ENCODE measurements at regions not wholly inside any gene's neighbourhood (a gene's known extent, or its start where the extent isn't known, plus 50 kb on each side); places are given as distances from the start of the nearest gene placed in this dataset.
"Not testable (repeated sequence)": the region's sequence is repeated elsewhere in the genome, so short reads cannot be mapped to it uniquely, and the experiment has no call there.

GRCh38 chr18:42486271-42486670, 531.2 kb downstream of the PIK3C3 start:
- ATAC-seq (replicated peaks in 6 of 8) = no peak
- Histone ChIP-seq H3K27ac (no peak overlapping the region), H3K4me1 (replicated peaks in 1 of 2) (peaks cover 0 to 4% of the 10 kb centered on the region in 2 donors), H3K4me3 (no peak overlapping the region)
- in situ Hi-C loops (cut with MboI; ENCODE audit: low pct_unique_long_range_greater_than_20kb in 2 of 9, low sequenced_read_pairs in 9 of 9, unreplicated experiment in 9 of 9) = no loop called here
- WGBS, 10 experiments = 0 to 68% (median 39%) methylated on average over 1 to 2 of the region's 2 CpGs; no CpG with 5 or more reads in 1 of the 10 experiments

- in situ Hi-C loops (cut with MboI; ENCODE audit: low pct_unique_long_range_greater_than_20kb in 2 of 9, low sequenced_read_pairs in 9 of 9, unreplicated experiment in 9 of 9) = no loop called here
- ATAC-seq (replicated peaks in 6 of 8) = peak in 1 of 8 experiments; percentile 74
- Histone ChIP-seq H3K4me3 (no peak overlapping the region), H3K27ac (no peak overlapping the region), H3K4me1 (replicated peaks in 1 of 2) (peaks cover 0 to 3% of the 10 kb centered on the region in 2 donors)
- 0 to 100% (median 86%) methylated on average over 1 to 3 of the region's 3 CpGs; no CpG with 5 or more reads in 3 of the 10 experiments for WGBS, 10 experiments
Observed at GRCh38 chr18:42508683-42509296, 553.8 kb downstream of the PIK3C3 start.

- in situ Hi-C loops (cut with MboI; ENCODE audit: low pct_unique_long_range_greater_than_20kb in 2 of 9, low sequenced_read_pairs in 9 of 9, unreplicated experiment in 9 of 9) = no loop called here
- Histone ChIP-seq H3K4me3 (no peak overlapping the region), H3K4me1 (replicated peaks in 1 of 2) (peaks cover 0 to 3% of the 10 kb centered on the region in 2 donors), H3K27ac (no peak overlapping the region)
- no peak for ATAC-seq (replicated peaks in 6 of 8)
- WGBS, 10 experiments = 0 to 86% (median 22%) methylated on average over 1 of the region's 1 CpG
Observed at GRCh38 chr18:42509750-42510415, 554.8 kb downstream of the PIK3C3 start.

DNA sequence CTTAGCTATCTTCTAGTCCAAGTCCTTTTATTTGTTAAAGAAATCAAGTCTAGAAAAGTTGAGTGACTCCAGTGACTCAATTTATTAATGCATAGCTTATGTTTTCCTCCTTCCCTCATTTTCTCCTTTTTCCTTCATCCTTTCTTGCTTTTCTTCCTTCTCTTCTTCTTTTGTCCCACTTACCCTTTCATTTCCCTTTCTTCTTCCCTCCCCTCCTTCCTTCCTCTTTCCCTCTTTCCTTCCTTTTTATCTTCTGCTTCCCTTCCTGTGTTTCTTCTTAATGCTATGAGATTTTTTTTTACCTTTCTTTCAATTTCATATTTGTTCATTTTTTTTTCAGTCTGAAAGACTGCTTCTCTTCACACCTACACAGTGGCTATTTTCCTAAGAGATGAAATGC, 555.5 kb downstream of the PIK3C3 start:
- in situ Hi-C loops (cut with MboI; ENCODE audit: low pct_unique_long_range_greater_than_20kb in 2 of 9, low sequenced_read_pairs in 9 of 9, unreplicated experiment in 9 of 9) = no loop called here
- no peak for ATAC-seq (replicated peaks in 6 of 8)

DNA sequence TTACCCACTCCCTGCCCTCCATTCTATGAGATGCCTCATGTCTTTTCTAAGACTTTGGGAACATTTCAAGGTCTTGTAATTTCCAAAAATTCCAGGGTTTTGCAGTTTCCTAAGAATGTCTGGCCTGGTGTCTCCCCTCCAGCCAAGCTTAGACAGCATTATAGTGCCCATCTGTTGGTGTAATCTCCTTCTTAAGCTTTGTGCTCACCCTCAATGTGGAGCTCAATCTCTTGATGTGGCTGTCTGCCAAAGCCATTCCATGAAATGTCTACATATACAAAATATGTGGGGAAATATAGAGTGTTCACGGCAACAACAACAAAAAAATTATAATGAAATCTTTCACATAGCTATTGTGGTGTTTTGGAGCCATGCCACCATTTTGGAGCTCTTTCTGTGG, 558.4 kb downstream of the PIK3C3 start:
- Histone ChIP-seq H3K4me3 (no peak overlapping the region), H3K27ac (no peak overlapping the region), H3K4me1 (replicated peaks in 1 of 2) (peaks cover 0 to 3% of the 10 kb centered on the region in 2 donors)
- 33 to 100% (median 100%) methylated on average over 1 of the region's 1 CpG; no CpG with 5 or more reads in 3 of the 10 experiments for WGBS, 10 experiments
- in situ Hi-C loops (cut with MboI; ENCODE audit: low pct_unique_long_range_greater_than_20kb in 2 of 9, low sequenced_read_pairs in 9 of 9, unreplicated experiment in 9 of 9) = no loop called here
- no peak for ATAC-seq (replicated peaks in 6 of 8)

More for the DNA sequence above, 555.5 kb downstream of the PIK3C3 start:
- Histone ChIP-seq H3K27ac (no peak overlapping the region), H3K4me3 (no peak overlapping the region), H3K4me1 (replicated peaks in 1 of 2) (peaks cover 0 to 3% of the 10 kb centered on the region in 2 donors)

DNA sequence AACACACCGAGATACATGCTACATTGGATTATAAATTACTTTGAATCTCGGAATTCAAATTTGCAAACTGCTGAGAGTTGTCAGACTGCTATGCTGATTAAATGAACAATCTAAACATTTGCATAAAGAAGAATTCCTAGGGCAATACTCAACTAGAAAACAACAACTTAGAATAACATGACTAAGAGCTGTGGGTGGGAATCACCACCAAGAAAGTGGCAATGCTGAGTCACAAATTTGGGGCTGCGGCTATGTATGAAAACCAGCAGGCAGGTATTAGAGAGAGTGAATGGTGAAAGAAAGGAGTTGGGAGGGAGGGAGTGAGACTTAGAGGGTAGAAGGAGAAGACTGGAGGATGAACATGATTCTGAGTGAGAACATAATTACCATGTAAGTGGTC, 559.5 kb downstream of the PIK3C3 start:
- in situ Hi-C loops (cut with MboI; ENCODE audit: low pct_unique_long_range_greater_than_20kb in 2 of 9, low sequenced_read_pairs in 9 of 9, unreplicated experiment in 9 of 9) = no loop called here
- 0 to 100% (median 80%) methylated on average over 1 to 3 of the region's 3 CpGs; no CpG with 5 or more reads in 1 of the 10 experiments for WGBS, 10 experiments

DNA sequence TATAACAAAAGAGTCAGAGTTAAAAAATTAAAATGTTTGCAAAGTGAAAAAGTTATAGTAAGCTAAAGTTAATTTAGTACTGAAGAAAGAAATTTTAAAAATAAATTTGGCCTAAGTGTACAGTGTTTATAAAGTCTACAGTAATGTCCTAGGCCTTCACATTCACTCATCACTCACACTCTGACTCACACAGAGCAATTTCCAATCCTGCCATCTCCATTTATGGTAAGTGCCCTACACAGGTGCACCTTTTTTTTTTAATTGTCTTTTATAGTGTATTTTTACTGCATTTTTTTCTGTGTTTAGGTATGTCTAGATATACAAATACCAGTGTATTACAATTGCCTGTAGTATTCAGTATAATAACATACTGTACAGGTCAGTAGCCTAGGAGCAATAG, 562.9 kb downstream of the PIK3C3 start:
- in situ Hi-C loops (cut with MboI; ENCODE audit: low pct_unique_long_range_greater_than_20kb in 2 of 9, low sequenced_read_pairs in 9 of 9, unreplicated experiment in 9 of 9) = no loop called here
- Histone ChIP-seq H3K27ac (no peak overlapping the region), H3K4me1 (replicated peaks in 1 of 2) (peaks cover 0 to 2% of the 10 kb centered on the region in 2 donors), H3K4me3 (no peak overlapping the region)
- ATAC-seq (replicated peaks in 6 of 8) = no peak

More for the DNA sequence above, 559.5 kb downstream of the PIK3C3 start:
- Histone ChIP-seq H3K27ac (no peak overlapping the region), H3K4me1 (replicated peaks in 1 of 2) (peaks cover 0 to 3% of the 10 kb centered on the region in 2 donors), H3K4me3 (no peak overlapping the region)
- peak in 3 of 8 experiments; percentile 41 to 98 (median 96) for ATAC-seq (replicated peaks in 6 of 8)

GRCh38 chr18:42518331-42518730, 563.3 kb downstream of the PIK3C3 start:
- in situ Hi-C loops (cut with MboI; ENCODE audit: low pct_unique_long_range_greater_than_20kb in 2 of 9, low sequenced_read_pairs in 9 of 9, unreplicated experiment in 9 of 9); ATAC-seq (replicated peaks in 6 of 8); H3K4me1 ChIP-seq (replicated peaks in 1 of 2); H3K4me3 ChIP-seq; H3K27ac ChIP-seq: not testable (repeated sequence)
- WGBS, 10 experiments = 60 to 100% (median 86%) methylated on average over 1 to 2 of the region's 2 CpGs; no CpG with 5 or more reads in 2 of the 10 experiments

GRCh38 chr18:42520138-42520537, 565.1 kb downstream of the PIK3C3 start:
- no peak overlapping the region for H3K27ac ChIP-seq
- 0 to 74% (median 46%) methylated on average over 1 to 2 of the region's 2 CpGs; no CpG with 5 or more reads in 2 of the 10 experiments for WGBS, 10 experiments
- ATAC-seq (replicated peaks in 6 of 8) = peak in 5 of 8 experiments; percentile 34 to 85 (median 43)
- no peak overlapping the region for H3K4me3 ChIP-seq
- H3K4me1 ChIP-seq (replicated peaks in 1 of 2) = peaks cover 0 to 6% of the 10 kb centered on the region in 2 donors
- in situ Hi-C loops (cut with MboI; ENCODE audit: low pct_unique_long_range_greater_than_20kb in 2 of 9, low sequenced_read_pairs in 9 of 9, unreplicated experiment in 9 of 9) = no loop called here

- no peak overlapping the region for H3K27ac ChIP-seq
- 0 to 80% (median 30%) methylated on average over 1 to 2 of the region's 2 CpGs; no CpG with 5 or more reads in 3 of the 10 experiments for WGBS, 10 experiments
- peak in 1 of 8 experiments; percentile 26 for ATAC-seq (replicated peaks in 6 of 8)
- H3K4me3 ChIP-seq = no peak overlapping the region
- peaks cover 3 to 10% of the 10 kb centered on the region in 2 donors for H3K4me1 ChIP-seq (replicated peaks in 1 of 2)
- in situ Hi-C loops (cut with MboI; ENCODE audit: low pct_unique_long_range_greater_than_20kb in 2 of 9, low sequenced_read_pairs in 9 of 9, unreplicated experiment in 9 of 9) = no loop called here
Observed at GRCh38 chr18:42525905-42526304, 570.9 kb downstream of the PIK3C3 start.

- Histone ChIP-seq H3K4me3 (no peak overlapping the region), H3K27ac (no peak overlapping the region), H3K4me1 (replicated peaks in 1 of 2) (peaks cover 6 to 11% of the 10 kb centered on the region in 2 donors)
- WGBS, 10 experiments = 0 to 98% (median 89%) methylated on average over 1 to 5 of the region's 5 CpGs
- in situ Hi-C loops (cut with MboI; ENCODE audit: low pct_unique_long_range_greater_than_20kb in 2 of 9, low sequenced_read_pairs in 9 of 9, unreplicated experiment in 9 of 9) = no loop called here
- no peak for ATAC-seq (replicated peaks in 6 of 8)
Observed at GRCh38 chr18:42527766-42528165, 572.7 kb downstream of the PIK3C3 start.

DNA sequence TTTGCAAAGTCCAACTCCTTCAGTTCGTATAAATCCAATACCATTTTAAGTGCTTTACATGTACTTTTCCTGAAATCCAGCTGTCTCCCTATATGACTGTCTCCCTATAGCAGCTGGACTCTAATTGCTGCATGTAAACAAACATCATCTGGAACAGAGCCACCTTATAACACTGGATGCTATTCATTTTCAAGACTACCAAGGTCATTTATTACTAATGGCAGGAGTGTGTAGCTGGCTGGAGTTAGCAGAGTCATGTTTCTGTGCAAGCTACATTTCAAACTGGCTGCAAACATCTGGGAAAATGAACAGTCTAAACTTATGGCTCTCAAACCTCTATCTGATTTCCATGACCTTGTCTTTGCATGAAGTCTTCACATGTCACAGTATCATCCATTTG, 575.2 kb downstream of the PIK3C3 start:
- ATAC-seq (replicated peaks in 6 of 8) = peak in 4 of 8 experiments; percentile 11 to 33 (median 22)
- no peak overlapping the region for H3K4me3 ChIP-seq
- in situ Hi-C loops (cut with MboI; ENCODE audit: low pct_unique_long_range_greater_than_20kb in 2 of 9, low sequenced_read_pairs in 9 of 9, unreplicated experiment in 9 of 9) = no loop called here
- H3K4me1 ChIP-seq (replicated peaks in 1 of 2) = peaks cover 27 to 28% of the 10 kb centered on the region in 2 donors
- no peak overlapping the region for H3K27ac ChIP-seq
- WGBS, 10 experiments = 0 to 100% (median 50%) methylated on average over 1 of the region's 1 CpG; no CpG with 5 or more reads in 6 of the 10 experiments

GRCh38 chr18:42532119-42532518, 577.1 kb downstream of the PIK3C3 start:
- in situ Hi-C loops (cut with MboI; ENCODE audit: low pct_unique_long_range_greater_than_20kb in 2 of 9, low sequenced_read_pairs in 9 of 9, unreplicated experiment in 9 of 9) = no loop called here
- Histone ChIP-seq H3K27ac (no peak overlapping the region), H3K4me3 (no peak overlapping the region), H3K4me1 (replicated peaks in 1 of 2) (peaks cover 23 to 28% of the 10 kb centered on the region in 2 donors)
- 0 to 100% (median 73%) methylated on average over 1 of the region's 1 CpG; no CpG with 5 or more reads in 1 of the 10 experiments for WGBS, 10 experiments
- no peak for ATAC-seq (replicated peaks in 6 of 8)
